ENCODE measurements at regions not wholly inside any gene's neighbourhood (a gene's known extent, or its start where the extent isn't known, plus 50 kb on each side); places are given as distances from the start of the nearest gene placed in this dataset.

DNA sequence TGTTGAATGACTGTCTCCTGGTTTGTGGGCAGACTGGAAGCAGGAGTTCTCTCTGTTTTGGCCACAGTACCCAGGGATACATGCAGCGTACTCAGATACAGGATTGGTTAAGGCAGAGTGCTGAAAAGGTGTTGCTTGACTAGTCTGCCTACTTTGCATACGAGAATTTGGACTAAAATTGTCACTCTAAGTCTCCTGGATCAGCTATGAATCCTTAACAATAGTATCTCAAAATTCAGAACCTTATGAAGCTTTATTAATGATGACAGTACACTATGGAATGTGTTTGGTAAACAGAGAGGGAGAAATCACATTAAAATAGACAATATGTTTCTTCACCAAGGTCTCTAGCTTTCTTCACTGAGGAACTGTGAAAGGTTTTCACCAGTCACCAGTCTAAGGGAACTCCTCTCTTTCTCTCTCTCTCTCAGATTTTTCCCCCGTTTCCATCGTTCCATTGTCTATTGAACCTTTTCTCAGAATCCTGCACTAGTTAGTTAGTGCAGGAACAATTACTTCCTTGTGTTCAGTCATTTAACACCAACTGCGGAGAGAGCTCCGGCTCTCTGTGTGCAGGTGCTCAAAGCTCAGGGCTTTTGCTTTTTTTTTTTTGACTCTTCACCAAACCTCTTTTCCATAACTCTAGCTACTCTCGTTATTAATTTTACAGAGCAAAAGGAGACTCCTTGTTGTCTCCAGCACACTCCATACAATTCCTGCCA is 85.9 kb upstream of the FNDC3B start:
- Histone ChIP-seq H3K9me3 (ENCODE audit: low read depth, low read length) (no peaks in the 10 kb centered on the region), H3K36me3 (ENCODE audit: insufficient read depth, low read length) (no peaks in the 10 kb centered on the region), H3K9ac (ENCODE audit: insufficient read length) (no peak overlapping the region), H3K27ac (no peak overlapping the region), H3K4me3 (no peak overlapping the region)
- no peak for TF ChIP-seq EZH2 (IDR thresholded peaks at IDR 0.05)
- TF ChIP-seq FOXP2 (optimal IDR thresholded peaks at IDR 0.05; ENCODE audit: control extremely low read depth, extremely low read length, insufficient read depth) = no peak
- TF ChIP-seq POLR2AphosphoS5 (IDR thresholded peaks at IDR 0.05; ENCODE audit: borderline replicate concordance, low read depth, low read length) = no peak
- no peak for DNase-seq (ENCODE audit: low read depth, low spot score)

GRCh38 chr3:171954690-171955383 is 84.5 kb upstream of the FNDC3B start:
- no peak for TF ChIP-seq FOXP2 (optimal IDR thresholded peaks at IDR 0.05; ENCODE audit: control extremely low read depth, extremely low read length, insufficient read depth)
- TF ChIP-seq EZH2 (IDR thresholded peaks at IDR 0.05) = no peak
- TF ChIP-seq POLR2AphosphoS5 (IDR thresholded peaks at IDR 0.05; ENCODE audit: borderline replicate concordance, low read depth, low read length) = no peak
- DNase-seq (ENCODE audit: low read depth, low spot score) = no peak
- H3K36me3 ChIP-seq (ENCODE audit: insufficient read depth, low read length) = no peaks in the 10 kb centered on the region

GRCh38 chr3:171955598-171955997 is 83.8 kb upstream of the FNDC3B start:
- Histone ChIP-seq H3K9ac (ENCODE audit: insufficient read length) (no peak overlapping the region), H3K4me3 (no peak overlapping the region), H3K27ac (no peak overlapping the region), H3K9me3 (ENCODE audit: low read depth, low read length) (no peaks in the 10 kb centered on the region), H3K36me3 (ENCODE audit: insufficient read depth, low read length) (no peaks in the 10 kb centered on the region)
- DNase-seq (ENCODE audit: low read depth, low spot score) = no peak
- TF ChIP-seq EZH2 (IDR thresholded peaks at IDR 0.05) (no peak), POLR2AphosphoS5 (IDR thresholded peaks at IDR 0.05; ENCODE audit: borderline replicate concordance, low read depth, low read length) (no peak), FOXP2 (optimal IDR thresholded peaks at IDR 0.05; ENCODE audit: control extremely low read depth, extremely low read length, insufficient read depth) (no peak)

More at GRCh38 chr3:171954690-171955383, 84.5 kb upstream of the FNDC3B start:
- no peak overlapping the region for H3K27ac ChIP-seq
- H3K4me3 ChIP-seq = no peak overlapping the region
- H3K9ac ChIP-seq (ENCODE audit: insufficient read length) = no peak overlapping the region
- H3K9me3 ChIP-seq (ENCODE audit: low read depth, low read length) = no peaks in the 10 kb centered on the region

- no peak for TF ChIP-seq FOXP2 (optimal IDR thresholded peaks at IDR 0.05; ENCODE audit: control extremely low read depth, extremely low read length, insufficient read depth)
- TF ChIP-seq POLR2AphosphoS5 (IDR thresholded peaks at IDR 0.05; ENCODE audit: borderline replicate concordance, low read depth, low read length) = no peak
- no peak for TF ChIP-seq EZH2 (IDR thresholded peaks at IDR 0.05)
- no peak for DNase-seq (ENCODE audit: low read depth, low spot score)
- Histone ChIP-seq H3K36me3 (ENCODE audit: insufficient read depth, low read length) (no peaks in the 10 kb centered on the region), H3K27ac (no peak overlapping the region), H3K4me3 (no peak overlapping the region), H3K9ac (ENCODE audit: insufficient read length) (no peak overlapping the region), H3K9me3 (ENCODE audit: low read depth, low read length) (no peaks in the 10 kb centered on the region)
These were observed 83.1 kb upstream of the FNDC3B start for GRCh38 chr3:171956181-171956683.

DNA sequence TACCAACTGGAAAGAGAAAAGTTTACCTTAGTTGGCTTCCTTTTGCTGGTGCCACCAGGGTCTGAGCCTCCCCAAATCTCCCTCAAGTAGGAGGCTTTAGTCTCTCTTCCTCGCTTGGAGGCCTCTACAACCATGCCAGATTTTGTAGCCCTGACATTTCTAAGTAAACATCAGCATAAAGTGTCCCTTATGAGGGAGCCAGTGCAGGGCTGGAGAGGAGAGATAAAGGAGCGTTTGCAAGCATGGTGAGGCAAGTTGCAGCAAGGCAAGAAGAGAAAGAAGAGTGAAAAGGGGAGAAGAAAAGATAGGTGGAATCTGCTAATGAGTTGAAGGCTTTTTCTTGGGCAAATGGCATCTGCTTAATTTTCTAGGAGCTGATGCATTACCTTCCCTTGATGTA is 82.7 kb upstream of the FNDC3B start:
- no peaks in the 10 kb centered on the region for H3K36me3 ChIP-seq (ENCODE audit: insufficient read depth, low read length)
- no peak overlapping the region for H3K27ac ChIP-seq
- H3K9me3 ChIP-seq (ENCODE audit: low read depth, low read length) = no peaks in the 10 kb centered on the region
- H3K4me3 ChIP-seq = no peak overlapping the region
- no peak for TF ChIP-seq FOXP2 (optimal IDR thresholded peaks at IDR 0.05; ENCODE audit: control extremely low read depth, extremely low read length, insufficient read depth)
- TF ChIP-seq EZH2 (IDR thresholded peaks at IDR 0.05) = no peak
- TF ChIP-seq POLR2AphosphoS5 (IDR thresholded peaks at IDR 0.05; ENCODE audit: borderline replicate concordance, low read depth, low read length) = no peak
- no peak for DNase-seq (ENCODE audit: low read depth, low spot score)
- no peak overlapping the region for H3K9ac ChIP-seq (ENCODE audit: insufficient read length)

DNA sequence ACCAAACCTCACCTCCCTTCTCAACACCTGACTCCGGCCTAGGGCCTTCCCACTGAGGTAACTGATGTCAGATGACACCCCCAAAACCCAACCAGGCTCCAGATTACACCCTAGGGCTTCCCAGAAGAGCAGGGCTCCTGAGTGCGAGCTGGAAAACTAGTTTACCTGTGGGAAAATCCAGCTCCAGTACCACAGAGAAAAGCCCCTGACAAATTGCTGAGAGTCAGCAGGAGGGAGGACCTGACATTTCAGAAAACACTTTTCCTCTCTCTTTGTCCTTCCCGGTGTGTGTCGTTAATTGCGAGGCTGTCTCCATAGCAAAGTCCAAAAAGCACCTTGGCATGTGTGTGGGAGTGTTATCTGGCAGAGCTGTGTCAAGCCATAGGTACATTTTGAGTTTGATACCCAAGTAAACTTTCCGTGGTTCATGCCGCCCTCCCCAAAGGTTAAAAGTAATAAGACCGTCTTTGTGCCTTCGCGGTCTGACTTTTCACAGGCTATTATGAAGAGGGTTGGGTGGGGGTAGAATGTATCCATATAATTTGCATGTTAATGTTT is 79.8 kb upstream of the FNDC3B start:
- H3K27ac ChIP-seq = no peak overlapping the region
- H3K36me3 ChIP-seq (ENCODE audit: insufficient read depth, low read length) = no peaks in the 10 kb centered on the region
- no peak for TF ChIP-seq POLR2AphosphoS5 (IDR thresholded peaks at IDR 0.05; ENCODE audit: borderline replicate concordance, low read depth, low read length)
- TF ChIP-seq FOXP2 (optimal IDR thresholded peaks at IDR 0.05; ENCODE audit: control extremely low read depth, extremely low read length, insufficient read depth) = no peak
- no peak for TF ChIP-seq EZH2 (IDR thresholded peaks at IDR 0.05)
- H3K9ac ChIP-seq (ENCODE audit: insufficient read length) = no peak overlapping the region
- H3K4me3 ChIP-seq = no peak overlapping the region
- H3K9me3 ChIP-seq (ENCODE audit: low read depth, low read length) = no peaks in the 10 kb centered on the region
- no peak for DNase-seq (ENCODE audit: low read depth, low spot score)

- no peak for TF ChIP-seq POLR2AphosphoS5 (IDR thresholded peaks at IDR 0.05; ENCODE audit: borderline replicate concordance, low read depth, low read length)
- no peak for TF ChIP-seq FOXP2 (optimal IDR thresholded peaks at IDR 0.05; ENCODE audit: control extremely low read depth, extremely low read length, insufficient read depth)
- TF ChIP-seq EZH2 (IDR thresholded peaks at IDR 0.05) = no peak
- H3K4me3 ChIP-seq = no peak overlapping the region
- H3K9me3 ChIP-seq (ENCODE audit: low read depth, low read length) = no peaks in the 10 kb centered on the region
- no peak overlapping the region for H3K27ac ChIP-seq
- H3K9ac ChIP-seq (ENCODE audit: insufficient read length) = no peak overlapping the region
- DNase-seq (ENCODE audit: low read depth, low spot score) = no peak
- no peaks in the 10 kb centered on the region for H3K36me3 ChIP-seq (ENCODE audit: insufficient read depth, low read length)
These were observed 79.2 kb upstream of the FNDC3B start for GRCh38 chr3:171960159-171960558.

GRCh38 chr3:171962137-171962720 is 77.1 kb upstream of the FNDC3B start:
- H3K9me3 ChIP-seq (ENCODE audit: low read depth, low read length) = no peaks in the 10 kb centered on the region
- H3K9ac ChIP-seq (ENCODE audit: insufficient read length) = no peak overlapping the region
- DNase-seq (ENCODE audit: low read depth, low spot score) = no peak
- H3K27ac ChIP-seq = no peak overlapping the region
- no peak overlapping the region for H3K4me3 ChIP-seq
- no peaks in the 10 kb centered on the region for H3K36me3 ChIP-seq (ENCODE audit: insufficient read depth, low read length)
- TF ChIP-seq FOXP2 (optimal IDR thresholded peaks at IDR 0.05; ENCODE audit: control extremely low read depth, extremely low read length, insufficient read depth) (no peak), EZH2 (IDR thresholded peaks at IDR 0.05) (no peak), POLR2AphosphoS5 (IDR thresholded peaks at IDR 0.05; ENCODE audit: borderline replicate concordance, low read depth, low read length) (no peak)
